OCI-LY7 (cell line): ENCODE measurements at regions not wholly inside any gene's neighbourhood (a gene's known extent, or its start where the extent isn't known, plus 50 kb on each side); places are given as distances from the start of the nearest gene placed in this dataset.

Experiments used
- BruUV-seq: library from RNA; stranded (reverse); fragments of 400-500 nt; replicated peaks from 2 replicates; lab custom pipeline; 2021; lab: Mats Ljungman, UMichigan
- CTCF ChIA-PET: fragments of 300-600 bp; sonication (Branson Sonifier 250); formaldehyde crosslinking; loops from one replicate; lab custom pipeline; 2022; ENCODE audit warnings: antibody characterized with exemption; ENCODE audit not compliant: unreplicated experiment; lab: Charles Lee
- POLR2A ChIA-PET: fragments of 300-600 bp; sonication (Branson Sonifier 250); formaldehyde crosslinking; loops from one replicate; lab custom pipeline; 2022; ENCODE audit warnings: antibody characterized with exemption; lab: Charles Lee
- DNase-seq: peaks from one replicate; pipeline ENCODE4 v3.0.0-alpha.2; 2015; ENCODE audit warnings: low spot score
- H2AFZ ChIP-seq: fragments of 200-600 bp; sonication (generic), shearing (Covaris generic); 2 replicates; pipeline ENCODE4 v1.6.1; 2014; ENCODE audit warnings: mild to moderate bottlenecking, antibody characterized with exemption, low read length, moderate library complexity
- H3K27ac ChIP-seq: fragments of 200-600 bp; sonication (generic); 2 replicates; pipeline ENCODE4 v1.5.1; 2014; ENCODE audit warnings: mixed run types, low read depth, mild to moderate bottlenecking, moderate library complexity, low read length, inconsistent platforms; ENCODE audit not compliant: poor library complexity, severe bottlenecking
- H3K36me3 ChIP-seq: fragments of 200-600 bp; sonication (generic); 2 replicates; pipeline ENCODE4 v1.6.1; 2014; ENCODE audit warnings: mild to moderate bottlenecking, antibody characterized with exemption, low read length, moderate library complexity, mixed read lengths; ENCODE audit not compliant: insufficient read depth
- H3K4me1 ChIP-seq: fragments of 200-600 bp; sonication (generic); 2 replicates; pipeline ENCODE4 v1.5.1; 2014; ENCODE audit warnings: mild to moderate bottlenecking, low read length; ENCODE audit not compliant: insufficient read depth, poor library complexity, severe bottlenecking
- H3K4me2 ChIP-seq: fragments of 200-600 bp; sonication (generic); 2 replicates; pipeline ENCODE4 v1.6.1; 2014; ENCODE audit warnings: mild to moderate bottlenecking, low read length
- H3K4me3 ChIP-seq: fragments of 200-600 bp; sonication (generic); 2 replicates; pipeline ENCODE4 v1.5.1; 2014; ENCODE audit warnings: mild to moderate bottlenecking, low read depth, low read length; ENCODE audit not compliant: poor library complexity, severe bottlenecking
- H3K79me2 ChIP-seq: fragments of 200-600 bp; sonication (generic); 2 replicates; pipeline ENCODE4 v1.6.1; 2016; ENCODE audit warnings: low read depth, mild to moderate bottlenecking, low read length, moderate library complexity, mixed read lengths; ENCODE audit not compliant: insufficient read depth
- H3K9me2 ChIP-seq: fragments of 200-600 bp; sonication (generic); 2 replicates; pipeline ENCODE4 v1.6.1; 2016; ENCODE audit warnings: mild to moderate bottlenecking, low read length, mixed read lengths; ENCODE audit not compliant: insufficient read depth
- H3K9me3 ChIP-seq: fragments of 200-600 bp; sonication (generic); 2 replicates; pipeline ENCODE4 v1.6.1; 2014; ENCODE audit warnings: mild to moderate bottlenecking, mixed run types, low read length, mixed read lengths
- H4K20me1 ChIP-seq: fragments of 200-600 bp; sonication (generic); 2 replicates; pipeline ENCODE4 v1.6.1; 2014; ENCODE audit warnings: mild to moderate bottlenecking, antibody characterized with exemption, low read length, moderate library complexity, mixed read lengths; ENCODE audit not compliant: insufficient read depth
- CTCF ChIP-seq: fragments of 200-600 bp; sonication (generic); conservative IDR thresholded peaks from 2 replicates; pipeline ENCODE4 v1.5.1; 2014; ENCODE audit warnings: mild to moderate bottlenecking, antibody characterized with exemption, low read length, moderate library complexity, mixed read lengths
- EZH2phosphoT487 ChIP-seq: fragments of 200-600 bp; sonication (generic); IDR thresholded peaks from 2 replicates; pipeline ENCODE4 v1.6.1; 2018; ENCODE audit warnings: low read depth, borderline replicate concordance, mild to moderate bottlenecking, mixed run types, antibody characterized with exemption, low read length, moderate library complexity, mixed read lengths
- intact Hi-C: fragments of 100-400 bp; cut with micrococcal nuclease; formaldehyde crosslinking; loops from one replicate; pipeline ENCODE4 v1.10.0; 2022; ENCODE audit not compliant: unreplicated experiment

GRCh38 chr3:127445581-127446343, 144.8 kb downstream of the TPRA1 start:
- H3K27ac ChIP-seq = no peak overlapping the region
- no peaks in the 10 kb centered on the region for H3K79me2 ChIP-seq
- H3K9me2 ChIP-seq = no peaks in the 10 kb centered on the region
- H3K9me3 ChIP-seq = no peaks in the 10 kb centered on the region
- no peaks in the 10 kb centered on the region for H4K20me1 ChIP-seq
- BruUV-seq = no TSS peak
- no peaks in the 10 kb centered on the region for H3K36me3 ChIP-seq
- TF ChIP-seq CTCF = no peak
- no peak for TF ChIP-seq EZH2phosphoT487
- H3K4me2 ChIP-seq = no peak overlapping the region
- H3K4me1 ChIP-seq = no peaks in the 10 kb centered on the region
- intact Hi-C loops = no loop called here
- ChIA-PET POLR2A (no interaction called here), CTCF (no interaction called here)
- DNase-seq = no peak
- H3K4me3 ChIP-seq = no peak overlapping the region
- H2AFZ ChIP-seq = no peak overlapping the region

DNA sequence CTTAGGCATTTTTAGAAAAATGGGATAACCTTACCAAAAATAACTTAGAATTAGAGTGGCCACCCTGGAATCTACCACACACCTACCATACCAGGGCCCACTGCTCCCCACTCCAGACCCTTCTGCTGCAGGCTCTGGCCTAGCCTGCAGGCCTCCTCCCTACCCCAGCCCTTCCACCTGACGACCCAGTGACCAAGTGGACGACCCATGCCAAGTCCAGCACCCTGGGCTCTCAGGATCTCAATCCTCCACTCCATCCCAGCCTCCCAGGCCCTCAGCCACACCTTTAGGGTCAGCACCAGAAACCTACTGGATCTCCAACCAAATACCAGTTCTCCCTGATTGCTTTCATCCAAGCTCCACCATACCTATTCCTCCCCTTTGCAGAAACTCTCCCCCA, 145.8 kb downstream of the TPRA1 start:
- Histone ChIP-seq H3K9me2 (no peaks in the 10 kb centered on the region), H3K79me2 (no peaks in the 10 kb centered on the region), H3K4me1 (no peaks in the 10 kb centered on the region), H2AFZ (no peak overlapping the region), H3K4me3 (no peak overlapping the region), H3K4me2 (no peak overlapping the region), H3K9me3 (no peaks in the 10 kb centered on the region), H4K20me1 (no peaks in the 10 kb centered on the region), H3K36me3 (no peaks in the 10 kb centered on the region), H3K27ac (no peak overlapping the region)
- ChIA-PET CTCF (no interaction called here), POLR2A (no interaction called here)
- TF ChIP-seq CTCF (no peak), EZH2phosphoT487 (no peak)
- no peak for DNase-seq
- no TSS peak for BruUV-seq
- intact Hi-C loops = no loop called here

- no peak for DNase-seq
- TF ChIP-seq EZH2phosphoT487 = no peak
- no peak for TF ChIP-seq CTCF
Measured at GRCh38 chr3:127443581-127444375, 146.8 kb downstream of the TPRA1 start.

More at GRCh38 chr3:127443581-127444375, 146.8 kb downstream of the TPRA1 start:
- no peak overlapping the region for H3K27ac ChIP-seq
- intact Hi-C loops = no loop called here
- no peak overlapping the region for H2AFZ ChIP-seq
- H3K4me1 ChIP-seq = no peaks in the 10 kb centered on the region
- H3K9me3 ChIP-seq = no peaks in the 10 kb centered on the region
- ChIA-PET POLR2A (no interaction called here), CTCF (no interaction called here)
- no peak overlapping the region for H3K4me2 ChIP-seq
- H3K4me3 ChIP-seq = no peak overlapping the region
- H4K20me1 ChIP-seq = no peaks in the 10 kb centered on the region
- no peaks in the 10 kb centered on the region for H3K79me2 ChIP-seq
- H3K36me3 ChIP-seq = no peaks in the 10 kb centered on the region
- no TSS peak for BruUV-seq
- H3K9me2 ChIP-seq = no peaks in the 10 kb centered on the region
